Transverse colon (tissue), 3 donors: ENCODE measurements at regions not wholly inside any gene's neighbourhood (a gene's known extent, or its start where the extent isn't known, plus 50 kb on each side); places are given as distances from the start of the nearest gene placed in this dataset.

Experiments used
- POLR2A ChIP-seq: fragments of 450-650 bp; IDR thresholded peaks from one replicate; pipeline ENCODE4 v1.6.1; 2016; ENCODE audit warnings: antibody characterized with exemption, mild to moderate bottlenecking, moderate library complexity
- TF ChIP-seq, protein P1 (sequence below), 5 experiments: fragments of 200-600 bp in 3 of 5; fragments of 450-650 bp in 2 of 5; sonication (generic) in 3 of 5; IDR thresholded peaks; 1 replicate in 2 of 5; 2 replicates in 3 of 5; pipeline ENCODE4 v1.5.1; 2016 to 2017; ENCODE audit warnings: antibody characterized with exemption in 5 of 5, inconsistent platforms in 3 of 5, mild to moderate bottlenecking in 2 of 5, moderate library complexity in 1 of 5

GRCh38 chr7:159205833-159206232, 61.2 kb upstream of the VIPR2 start:
- TF ChIP-seq, protein P1, sequence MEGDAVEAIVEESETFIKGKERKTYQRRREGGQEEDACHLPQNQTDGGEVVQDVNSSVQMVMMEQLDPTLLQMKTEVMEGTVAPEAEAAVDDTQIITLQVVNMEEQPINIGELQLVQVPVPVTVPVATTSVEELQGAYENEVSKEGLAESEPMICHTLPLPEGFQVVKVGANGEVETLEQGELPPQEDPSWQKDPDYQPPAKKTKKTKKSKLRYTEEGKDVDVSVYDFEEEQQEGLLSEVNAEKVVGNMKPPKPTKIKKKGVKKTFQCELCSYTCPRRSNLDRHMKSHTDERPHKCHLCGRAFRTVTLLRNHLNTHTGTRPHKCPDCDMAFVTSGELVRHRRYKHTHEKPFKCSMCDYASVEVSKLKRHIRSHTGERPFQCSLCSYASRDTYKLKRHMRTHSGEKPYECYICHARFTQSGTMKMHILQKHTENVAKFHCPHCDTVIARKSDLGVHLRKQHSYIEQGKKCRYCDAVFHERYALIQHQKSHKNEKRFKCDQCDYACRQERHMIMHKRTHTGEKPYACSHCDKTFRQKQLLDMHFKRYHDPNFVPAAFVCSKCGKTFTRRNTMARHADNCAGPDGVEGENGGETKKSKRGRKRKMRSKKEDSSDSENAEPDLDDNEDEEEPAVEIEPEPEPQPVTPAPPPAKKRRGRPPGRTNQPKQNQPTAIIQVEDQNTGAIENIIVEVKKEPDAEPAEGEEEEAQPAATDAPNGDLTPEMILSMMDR (IDR thresholded peaks at IDR 0.05) = no peak
- no peak for TF ChIP-seq POLR2A
